HepG2 (cell line): ENCODE measurements at regions not wholly inside any gene's neighbourhood (a gene's known extent, or its start where the extent isn't known, plus 50 kb on each side); places are given as distances from the start of the nearest gene placed in this dataset.

Source experiments
- ATAC-seq: fragments of 200-7000 bp; cut with Tn5 transposase; 3 replicates; pipeline ENCODE4 v1.9.1; 2020; ENCODE audit warnings: mild to moderate bottlenecking, moderate library complexity
- BruUV-seq: library from RNA; stranded (reverse); fragments of 400-500 nt; replicated peaks from 2 replicates; lab custom pipeline; 2021; lab: Mats Ljungman, UMichigan
- CTCF ChIA-PET: fragments of 300-600 bp; formaldehyde crosslinking; extraction: SDS; loops from one replicate; lab custom pipeline; 2021; ENCODE audit warnings: low total read pairs, inconsistent platforms, low intra/inter-chr PET ratio; lab: Yijun Ruan, JAX
- POLR2A ChIA-PET: fragments of 350-600 bp; sonication (Branson Sonifier 250); formaldehyde crosslinking; loops from one replicate; lab custom pipeline; 2020; ENCODE audit warnings: antibody characterized with exemption, inconsistent platforms; lab: Yijun Ruan, JAX
- DNase-seq: peaks from one replicate; pipeline ENCODE4 v3.0.0-alpha.2; 2015; ENCODE audit warnings: low spot score
- FAIRE-seq: peaks from 3 replicates; lab custom pipeline; 2011; peaks lifted over from hg19 to GRCh38; lab: Jason Lieb, UNC
- H2AFZ ChIP-seq: one replicate; pipeline ENCODE4 v1.6.1; 2011; ENCODE audit warnings: low read length, inconsistent platforms
- H3K27ac ChIP-seq: fragments of 300-600 bp; 3 replicates; pipeline ENCODE4 v1.8.0; 2011; ENCODE audit warnings: mixed run types, mild to moderate bottlenecking, mixed read lengths, low read length, inconsistent platforms; ENCODE audit not compliant: insufficient read depth; ENCODE audit errors: extremely low read length
- H3K27me3 ChIP-seq, 2 experiments: fragments of 200-600 bp in 1 of 2; 2 replicates in 1 of 2; 3 replicates in 1 of 2; pipeline versions ENCODE4 v1.6.0 to v1.8.0; 2011; ENCODE audit warnings: low read length in 2 of 2, mild to moderate bottlenecking in 2 of 2, moderate library complexity in 2 of 2, inconsistent platforms in 1 of 2; ENCODE audit not compliant: insufficient read depth in 2 of 2, control insufficient read depth in 1 of 2
- H3K36me3 ChIP-seq, 2 experiments: fragments of 200-600 bp in 1 of 2; replicated peaks in 1 of 2; 2 replicates in 1 of 2; 3 replicates in 1 of 2; pipeline versions ENCODE4 v1.5.1 to v1.8.0; 2011; ENCODE audit warnings: low read length in 2 of 2, inconsistent platforms in 1 of 2; ENCODE audit not compliant: insufficient read depth in 2 of 2, control insufficient read depth in 1 of 2
- H3K4me1 ChIP-seq: 2 replicates; pipeline ENCODE4 v1.5.1; 2012; ENCODE audit warnings: low read length, inconsistent platforms; ENCODE audit not compliant: insufficient read depth
- H3K4me2 ChIP-seq: 2 replicates; pipeline ENCODE4 v1.6.0; 2011; ENCODE audit warnings: low read depth, low read length, inconsistent platforms
- H3K4me3 ChIP-seq, 3 experiments: fragments of 200-600 bp in 1 of 3; sonication (generic), shearing (Covaris generic) in 1 of 3; replicated peaks in 1 of 3; 2 replicates each; pipeline ENCODE4 v1.5.1; 2011 to 2016; ENCODE audit warnings: low read length in 3 of 3, inconsistent platforms in 2 of 3, low read depth in 2 of 3, mild to moderate bottlenecking in 2 of 3, control low read depth in 1 of 3, mixed read lengths in 1 of 3; ENCODE audit not compliant: insufficient read depth in 1 of 3
- H3K79me2 ChIP-seq: one replicate; pipeline ENCODE4 v1.6.1; 2011; ENCODE audit warnings: low read length, inconsistent platforms; ENCODE audit not compliant: insufficient read depth
- H3K9ac ChIP-seq: 2 replicates; pipeline ENCODE4 v1.6.0; 2011; ENCODE audit warnings: mild to moderate bottlenecking, low read depth, low read length, inconsistent platforms; ENCODE audit not compliant: insufficient read depth
- H3K9me3 ChIP-seq: 2 replicates; pipeline ENCODE4 v1.5.1; 2012; ENCODE audit warnings: mild to moderate bottlenecking, low read length
- H4K20me1 ChIP-seq: 2 replicates; pipeline ENCODE4 v1.6.0; 2011; ENCODE audit warnings: inconsistent platforms, mild to moderate bottlenecking, low read length, moderate library complexity; ENCODE audit not compliant: insufficient read depth
- ASH2L ChIP-seq: fragments of 300-600, 200-600 bp; sonication (generic); IDR thresholded peaks from 2 replicates; pipeline ENCODE4 v1.7.0; 2017; ENCODE audit warnings: low read depth, mild to moderate bottlenecking, moderate library complexity, mixed read lengths, low read length; ENCODE audit not compliant: insufficient read length
- CENPX ChIP-seq: sonication (generic); formaldehyde crosslinking; IDR thresholded peaks from 2 replicates; pipeline ENCODE4 v1.9.0; 2021; ENCODE audit warnings: mild to moderate bottlenecking, missing genetic modification reagents, moderate library complexity
- ETV6 ChIP-seq: sonication (generic); formaldehyde crosslinking; conservative IDR thresholded peaks from 2 replicates; pipeline ENCODE4 v1.4.0; 2020; ENCODE audit warnings: missing genetic modification reagents
- FIP1L1 ChIP-seq: fragments of 200-400 bp; formaldehyde crosslinking; IDR thresholded peaks from 2 replicates; pipeline ENCODE4 v1.6.1; 2018; ENCODE audit warnings: low read depth, mild to moderate bottlenecking, low read length, moderate library complexity, borderline replicate concordance; ENCODE audit not compliant: insufficient read depth
- FOXC1 ChIP-seq: sonication (generic); formaldehyde crosslinking; IDR thresholded peaks from 2 replicates; pipeline ENCODE4 v1.8.0; 2022; ENCODE audit warnings: mild to moderate bottlenecking, missing genetic modification reagents, borderline replicate concordance
- MATR3 ChIP-seq: sonication (generic); formaldehyde crosslinking; IDR thresholded peaks from 2 replicates; pipeline ENCODE4 v1.4.0; 2020; ENCODE audit warnings: missing genetic modification reagents
- MTA3 ChIP-seq: sonication (generic); formaldehyde crosslinking; IDR thresholded peaks from 2 replicates; pipeline ENCODE4 v1.4.0; 2020; ENCODE audit warnings: missing genetic modification reagents
- REPIN1 ChIP-seq: sonication (generic); formaldehyde crosslinking; IDR thresholded peaks from 2 replicates; pipeline ENCODE4 v1.8.0; 2022; ENCODE audit warnings: missing genetic modification reagents, low read depth, mild to moderate bottlenecking, borderline replicate concordance
- ZBTB2 ChIP-seq: sonication (generic); formaldehyde crosslinking; IDR thresholded peaks from 2 replicates; pipeline ENCODE4 v1.8.0; 2022; ENCODE audit warnings: low read depth, missing genetic modification reagents
- ZBTB42 ChIP-seq: sonication (generic); formaldehyde crosslinking; IDR thresholded peaks from 2 replicates; pipeline ENCODE4 v1.5.0; 2020; ENCODE audit warnings: mild to moderate bottlenecking, missing genetic modification reagents
- ZNF17 ChIP-seq: sonication (generic); formaldehyde crosslinking; IDR thresholded peaks from 2 replicates; pipeline ENCODE4 v1.5.0; 2020; ENCODE audit warnings: mild to moderate bottlenecking, missing genetic modification reagents
- ZNF253 ChIP-seq: sonication (generic); formaldehyde crosslinking; IDR thresholded peaks from 2 replicates; pipeline ENCODE4 v1.8.0; 2022; ENCODE audit warnings: mild to moderate bottlenecking, missing genetic modification reagents, borderline replicate concordance
- ZNF446 ChIP-seq: sonication (generic); formaldehyde crosslinking; IDR thresholded peaks from 2 replicates; pipeline ENCODE4 v1.5.0; 2020; ENCODE audit warnings: mild to moderate bottlenecking, missing genetic modification reagents
- ZNF501 ChIP-seq: sonication (generic); formaldehyde crosslinking; IDR thresholded peaks from 2 replicates; pipeline ENCODE4 v1.5.1; 2020; ENCODE audit warnings: mild to moderate bottlenecking, moderate library complexity, missing genetic modification reagents
- ZNF678 ChIP-seq: sonication (generic); formaldehyde crosslinking; IDR thresholded peaks from 2 replicates; pipeline ENCODE4 v1.4.0; 2020; ENCODE audit warnings: mild to moderate bottlenecking, missing genetic modification reagents
- ZNF788 ChIP-seq: sonication (generic); formaldehyde crosslinking; IDR thresholded peaks from 2 replicates; pipeline ENCODE4 v1.5.0; 2020; ENCODE audit warnings: mild to moderate bottlenecking, missing genetic modification reagents, borderline replicate concordance
- in situ Hi-C: cut with HindIII; loops from 2 replicates; pipeline ENCODE4 v1.10.0; 2017; ENCODE audit warnings: low pct_unique_long_range_greater_than_20kb; ENCODE audit not compliant: extremely low pct_ligation_motif_present
- intact Hi-C: fragments of 100-400 bp; cut with micrococcal nuclease; formaldehyde crosslinking; loops from one replicate; pipeline ENCODE4 v1.10.0; 2022; ENCODE audit not compliant: unreplicated experiment
- TF ChIP-seq, protein P1 (sequence below): sonication (generic); formaldehyde crosslinking; IDR thresholded peaks from 2 replicates; pipeline ENCODE4 v1.4.0; 2020; ENCODE audit warnings: mild to moderate bottlenecking, missing genetic modification reagents, borderline replicate concordance
- TF ChIP-seq, protein P2 (sequence below): sonication (generic); formaldehyde crosslinking; IDR thresholded peaks from 2 replicates; pipeline ENCODE4 v1.5.0; 2020; ENCODE audit warnings: mild to moderate bottlenecking, low read depth, missing genetic modification reagents, borderline replicate concordance
- TF ChIP-seq, protein P3 (sequence below): IDR thresholded peaks from 2 replicates; pipeline ENCODE4 v1.6.1; 2016; ENCODE audit warnings: control low read depth

DNA sequence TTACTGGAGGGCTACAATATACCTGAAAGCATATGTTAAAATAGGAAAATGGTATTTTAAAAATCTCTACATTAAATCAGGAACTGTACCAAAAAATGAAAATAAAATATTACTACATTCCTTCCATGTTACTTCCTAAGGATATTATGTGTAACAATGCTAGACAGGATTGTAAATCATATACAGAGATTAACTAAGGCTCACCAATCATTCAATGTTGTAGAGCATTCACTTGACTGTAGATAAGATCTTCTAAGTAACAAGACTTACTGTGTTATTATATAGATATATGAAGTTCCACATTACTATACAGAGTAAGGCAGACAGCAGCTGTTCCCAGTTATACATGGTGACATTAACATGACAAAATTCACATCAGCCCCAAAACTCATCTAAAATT is 1919.1 kb upstream of the CDH9 start:
- H3K9ac ChIP-seq, result no peak overlapping the region
- H3K36me3 ChIP-seq, result no peaks in the 10 kb centered on the region
- H4K20me1 ChIP-seq, result no peaks in the 10 kb centered on the region
- H3K4me3 ChIP-seq, result no peak overlapping the region
- intact Hi-C loops, result no loop called here
- ChIA-PET CTCF (no interaction called here), POLR2A (no interaction called here)
- H3K4me2 ChIP-seq, result no peak overlapping the region
- H3K79me2 ChIP-seq, result no peaks in the 10 kb centered on the region
- H3K27me3 ChIP-seq, result no peaks in the 10 kb centered on the region
- no peaks in the 10 kb centered on the region for H3K4me1 ChIP-seq
- FAIRE-seq, result no peak
- no peak for ATAC-seq
- no peak for DNase-seq
- in situ Hi-C loops, result no loop called here
- BruUV-seq, result no TSS peak
- no peaks in the 10 kb centered on the region for H3K9me3 ChIP-seq
- no peak overlapping the region for H3K27ac ChIP-seq
- TF ChIP-seq FOXC1 (CRISPR knock-in tag) (no peak), CENPX (no peak), ZNF788 (CRISPR knock-in tag) (no peak), ASH2L (no peak), MATR3 (CRISPR knock-in tag) (no peak), ZNF678 (no peak), ZBTB2 (CRISPR knock-in tag) (no peak), MTA3 (CRISPR knock-in tag) (no peak), ZNF17 (no peak), ZBTB42 (CRISPR knock-in tag) (no peak), REPIN1 (CRISPR knock-in tag) (no peak), ZNF253 (CRISPR knock-in tag) (no peak), ZNF446 (no peak), ETV6 (CRISPR knock-in tag) (no peak), FIP1L1 (no peak), ZNF501 (CRISPR knock-in tag) (no peak)
- TF ChIP-seq, protein P1, sequence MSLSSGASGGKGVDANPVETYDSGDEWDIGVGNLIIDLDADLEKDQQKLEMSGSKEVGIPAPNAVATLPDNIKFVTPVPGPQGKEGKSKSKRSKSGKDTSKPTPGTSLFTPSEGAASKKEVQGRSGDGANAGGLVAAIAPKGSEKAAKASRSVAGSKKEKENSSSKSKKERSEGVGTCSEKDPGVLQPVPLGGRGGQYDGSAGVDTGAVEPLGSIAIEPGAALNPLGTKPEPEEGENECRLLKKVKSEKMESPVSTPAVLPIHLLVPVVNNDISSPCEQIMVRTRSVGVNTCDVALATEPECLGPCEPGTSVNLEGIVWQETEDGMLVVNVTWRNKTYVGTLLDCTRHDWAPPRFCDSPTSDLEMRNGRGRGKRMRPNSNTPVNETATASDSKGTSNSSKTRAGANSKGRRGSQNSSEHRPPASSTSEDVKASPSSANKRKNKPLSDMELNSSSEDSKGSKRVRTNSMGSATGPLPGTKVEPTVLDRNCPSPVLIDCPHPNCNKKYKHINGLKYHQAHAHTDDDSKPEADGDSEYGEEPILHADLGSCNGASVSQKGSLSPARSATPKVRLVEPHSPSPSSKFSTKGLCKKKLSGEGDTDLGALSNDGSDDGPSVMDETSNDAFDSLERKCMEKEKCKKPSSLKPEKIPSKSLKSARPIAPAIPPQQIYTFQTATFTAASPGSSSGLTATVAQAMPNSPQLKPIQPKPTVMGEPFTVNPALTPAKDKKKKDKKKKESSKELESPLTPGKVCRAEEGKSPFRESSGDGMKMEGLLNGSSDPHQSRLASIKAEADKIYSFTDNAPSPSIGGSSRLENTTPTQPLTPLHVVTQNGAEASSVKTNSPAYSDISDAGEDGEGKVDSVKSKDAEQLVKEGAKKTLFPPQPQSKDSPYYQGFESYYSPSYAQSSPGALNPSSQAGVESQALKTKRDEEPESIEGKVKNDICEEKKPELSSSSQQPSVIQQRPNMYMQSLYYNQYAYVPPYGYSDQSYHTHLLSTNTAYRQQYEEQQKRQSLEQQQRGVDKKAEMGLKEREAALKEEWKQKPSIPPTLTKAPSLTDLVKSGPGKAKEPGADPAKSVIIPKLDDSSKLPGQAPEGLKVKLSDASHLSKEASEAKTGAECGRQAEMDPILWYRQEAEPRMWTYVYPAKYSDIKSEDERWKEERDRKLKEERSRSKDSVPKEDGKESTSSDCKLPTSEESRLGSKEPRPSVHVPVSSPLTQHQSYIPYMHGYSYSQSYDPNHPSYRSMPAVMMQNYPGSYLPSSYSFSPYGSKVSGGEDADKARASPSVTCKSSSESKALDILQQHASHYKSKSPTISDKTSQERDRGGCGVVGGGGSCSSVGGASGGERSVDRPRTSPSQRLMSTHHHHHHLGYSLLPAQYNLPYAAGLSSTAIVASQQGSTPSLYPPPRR (CRISPR knock-in tag), result no peak
- TF ChIP-seq, protein P2, sequence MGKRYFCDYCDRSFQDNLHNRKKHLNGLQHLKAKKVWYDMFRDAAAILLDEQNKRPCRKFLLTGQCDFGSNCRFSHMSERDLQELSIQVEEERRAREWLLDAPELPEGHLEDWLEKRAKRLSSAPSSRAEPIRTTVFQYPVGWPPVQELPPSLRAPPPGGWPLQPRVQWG (CRISPR knock-in tag), result no peak
- TF ChIP-seq, protein P3, sequence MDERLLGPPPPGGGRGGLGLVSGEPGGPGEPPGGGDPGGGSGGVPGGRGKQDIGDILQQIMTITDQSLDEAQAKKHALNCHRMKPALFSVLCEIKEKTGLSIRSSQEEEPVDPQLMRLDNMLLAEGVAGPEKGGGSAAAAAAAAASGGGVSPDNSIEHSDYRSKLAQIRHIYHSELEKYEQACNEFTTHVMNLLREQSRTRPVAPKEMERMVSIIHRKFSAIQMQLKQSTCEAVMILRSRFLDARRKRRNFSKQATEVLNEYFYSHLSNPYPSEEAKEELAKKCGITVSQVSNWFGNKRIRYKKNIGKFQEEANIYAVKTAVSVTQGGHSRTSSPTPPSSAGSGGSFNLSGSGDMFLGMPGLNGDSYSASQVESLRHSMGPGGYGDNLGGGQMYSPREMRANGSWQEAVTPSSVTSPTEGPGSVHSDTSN, result no peak
- H2AFZ ChIP-seq, result no peak overlapping the region
